Fibroblast of skin of right biceps (primary cell): ENCODE measurements at regions not wholly inside any gene's neighbourhood (a gene's known extent, or its start where the extent isn't known, plus 50 kb on each side); places are given as distances from the start of the nearest gene placed in this dataset.

Experiments
- DNase-seq: peaks from one replicate; pipeline ENCODE4 v3.0.0-alpha.2; 2013

- DNase-seq, result no peak
Measured at GRCh38 chr16:5498562-5498961, 401.0 kb upstream of the EEF2KMT start.

GRCh38 chr16:5496013-5496412, 398.4 kb upstream of the EEF2KMT start:
- no peak for DNase-seq

- DNase-seq, result no peak
Measured at GRCh38 chr16:5490499-5490898, 392.9 kb upstream of the EEF2KMT start.

- no peak for DNase-seq
Measured at GRCh38 chr16:5488581-5488980, 391.0 kb upstream of the EEF2KMT start.

GRCh38 chr16:5487728-5488127, 390.1 kb upstream of the EEF2KMT start:
- no peak for DNase-seq

GRCh38 chr16:5482256-5482655, 384.7 kb upstream of the EEF2KMT start:
- no peak for DNase-seq

- DNase-seq, result no peak
Measured at GRCh38 chr16:5480431-5481195, 383.0 kb upstream of the EEF2KMT start.

GRCh38 chr16:5479926-5480325, 382.3 kb upstream of the EEF2KMT start:
- no peak for DNase-seq

- DNase-seq, result no peak
Measured at GRCh38 chr16:5478036-5478435, 380.4 kb upstream of the EEF2KMT start.

GRCh38 chr16:5477251-5477650, 379.7 kb upstream of the EEF2KMT start:
- DNase-seq, result no peak

- no peak for DNase-seq
Measured at GRCh38 chr16:5472552-5472951, 375.0 kb upstream of the EEF2KMT start.

- DNase-seq, result no peak
Measured at GRCh38 chr16:5468488-5468887, 370.9 kb upstream of the EEF2KMT start.

GRCh38 chr16:5467552-5467951, 370.0 kb upstream of the EEF2KMT start:
- no peak for DNase-seq

- no peak for DNase-seq
Measured at GRCh38 chr16:5466551-5466950, 369.0 kb upstream of the EEF2KMT start.

GRCh38 chr16:5465714-5466113, 368.1 kb upstream of the EEF2KMT start:
- DNase-seq, result no peak

- DNase-seq, result no peak
Measured at GRCh38 chr16:5463820-5464219, 366.2 kb upstream of the EEF2KMT start.

GRCh38 chr16:5461574-5461973, 364.0 kb upstream of the EEF2KMT start:
- no peak for DNase-seq

- DNase-seq, result no peak
Measured at GRCh38 chr16:5461141-5461540, 363.5 kb upstream of the EEF2KMT start.

GRCh38 chr16:5460701-5461100, 363.1 kb upstream of the EEF2KMT start:
- no peak for DNase-seq

GRCh38 chr16:5459863-5460262, 362.3 kb upstream of the EEF2KMT start:
- no peak for DNase-seq

- DNase-seq, result no peak
Measured at GRCh38 chr16:5455110-5455509, 357.5 kb upstream of the EEF2KMT start.

- DNase-seq, result no peak
Measured at GRCh38 chr16:5454349-5454748, 356.8 kb upstream of the EEF2KMT start.

GRCh38 chr16:5451641-5452040, 354.0 kb upstream of the EEF2KMT start:
- no peak for DNase-seq

- no peak for DNase-seq
Measured at GRCh38 chr16:5450409-5451104, 353.0 kb upstream of the EEF2KMT start.

GRCh38 chr16:5449901-5450300, 352.3 kb upstream of the EEF2KMT start:
- no peak for DNase-seq
